ENCODE measurements at regions not wholly inside any gene's neighbourhood (a gene's known extent, or its start where the extent isn't known, plus 50 kb on each side); places are given as distances from the start of the nearest gene placed in this dataset.

- Histone ChIP-seq H2AFZ (no peak overlapping the region), H3K4me3 (no peak overlapping the region), H3K9me2 (replicated peaks; ENCODE audit: insufficient read depth) (no peaks in the 10 kb centered on the region), H3K4me2 (peak overlapping the region; percentile 67), H3K4me1 (ENCODE audit: insufficient read depth) (peaks cover 33% of the 10 kb centered on the region), H4K20me1 (ENCODE audit: insufficient read depth, poor library complexity, severe bottlenecking) (no peaks in the 10 kb centered on the region), H3K9me3 (ENCODE audit: low read depth) (no peaks in the 10 kb centered on the region), H3K36me3 (replicated peaks; ENCODE audit: insufficient read depth, low read depth) (no peaks in the 10 kb centered on the region), H3K27me3 (no peaks in the 10 kb centered on the region), H3K79me2 (no peaks in the 10 kb centered on the region), H3K27ac (no peak overlapping the region)
- TF ChIP-seq EZH2 (IDR thresholded peaks at IDR 0.05; ENCODE audit: borderline replicate concordance) (no peak), EZH2phosphoT487 (IDR thresholded peaks at IDR 0.05; ENCODE audit: low read depth, severe bottlenecking, unreplicated experiment) (no peak), CTCF (IDR thresholded peaks at IDR 0.05; ENCODE audit: poor library complexity) (no peak)
- no peak for DNase-seq (ENCODE audit: low spot score)
- WGBS (ENCODE audit: low lambda C conversion rate, missing lambda C conversion rate), result 75% methylated on average over 6 of the region's 6 CpGs
Measured at GRCh38 chr1:10942542-10942912, 69.9 kb upstream of the TARDBP start.

- H3K27ac ChIP-seq, result no peak overlapping the region
- 76% methylated on average over 6 of the region's 7 CpGs for WGBS (ENCODE audit: low lambda C conversion rate, missing lambda C conversion rate)
- H3K9me3 ChIP-seq (ENCODE audit: low read depth), result no peaks in the 10 kb centered on the region
- no peak overlapping the region for H2AFZ ChIP-seq
- H3K4me3 ChIP-seq, result no peak overlapping the region
- no peaks in the 10 kb centered on the region for H3K36me3 ChIP-seq (replicated peaks; ENCODE audit: insufficient read depth, low read depth)
- peaks cover 33% of the 10 kb centered on the region for H3K4me1 ChIP-seq (ENCODE audit: insufficient read depth)
- H3K79me2 ChIP-seq, result no peaks in the 10 kb centered on the region
- no peak for DNase-seq (ENCODE audit: low spot score)
- TF ChIP-seq EZH2 (IDR thresholded peaks at IDR 0.05; ENCODE audit: borderline replicate concordance) (no peak), CTCF (IDR thresholded peaks at IDR 0.05; ENCODE audit: poor library complexity) (no peak), EZH2phosphoT487 (IDR thresholded peaks at IDR 0.05; ENCODE audit: low read depth, severe bottlenecking, unreplicated experiment) (no peak)
- no peaks in the 10 kb centered on the region for H3K9me2 ChIP-seq (replicated peaks; ENCODE audit: insufficient read depth)
- H3K4me2 ChIP-seq, result no peak overlapping the region
- H4K20me1 ChIP-seq (ENCODE audit: insufficient read depth, poor library complexity, severe bottlenecking), result no peaks in the 10 kb centered on the region
- no peaks in the 10 kb centered on the region for H3K27me3 ChIP-seq
Measured at GRCh38 chr1:10943041-10943440, 69.4 kb upstream of the TARDBP start.

- DNase-seq (ENCODE audit: low spot score), result peak; percentile 66
Measured at GRCh38 chr1:10943991-10944730, 68.3 kb upstream of the TARDBP start.

More at GRCh38 chr1:10943991-10944730, 68.3 kb upstream of the TARDBP start:
- Histone ChIP-seq H3K36me3 (replicated peaks; ENCODE audit: insufficient read depth, low read depth) (no peaks in the 10 kb centered on the region), H2AFZ (no peak overlapping the region), H3K9me3 (ENCODE audit: low read depth) (no peaks in the 10 kb centered on the region), H3K4me2 (peak overlapping the region; percentile 75), H3K79me2 (no peaks in the 10 kb centered on the region), H3K4me3 (no peak overlapping the region), H3K27me3 (no peaks in the 10 kb centered on the region), H3K9me2 (replicated peaks; ENCODE audit: insufficient read depth) (no peaks in the 10 kb centered on the region), H3K4me1 (ENCODE audit: insufficient read depth) (peaks cover 33% of the 10 kb centered on the region), H4K20me1 (ENCODE audit: insufficient read depth, poor library complexity, severe bottlenecking) (no peaks in the 10 kb centered on the region), H3K27ac (no peak overlapping the region)
- 35% methylated on average over 23 of the region's 23 CpGs for WGBS (ENCODE audit: low lambda C conversion rate, missing lambda C conversion rate)
- TF ChIP-seq CTCF (IDR thresholded peaks at IDR 0.05; ENCODE audit: poor library complexity) (no peak), EZH2 (IDR thresholded peaks at IDR 0.05; ENCODE audit: borderline replicate concordance) (no peak), EZH2phosphoT487 (IDR thresholded peaks at IDR 0.05; ENCODE audit: low read depth, severe bottlenecking, unreplicated experiment) (no peak)
